Smooth muscle cell (in vitro differentiated cells): ENCODE measurements at regions not wholly inside any gene's neighbourhood (a gene's known extent, or its start where the extent isn't known, plus 50 kb on each side); places are given as distances from the start of the nearest gene placed in this dataset.

ENCODE experiments used
- DNase-seq: peaks from one replicate; lab custom pipeline; 2025; ENCODE audit not compliant: unreplicated experiment; lab: John Stamatoyannopoulos, UW
- H2AFZ ChIP-seq: fragments of 200-600 bp; sonication (generic); 2 replicates; pipeline ENCODE4 v1.6.0; 2016; ENCODE audit warnings: antibody characterized with exemption, low read depth, mild to moderate bottlenecking
- H3F3A ChIP-seq: fragments of 200-600 bp; sonication (generic); 2 replicates; pipeline ENCODE4 v1.6.0; 2017; ENCODE audit warnings: antibody characterized with exemption, low read depth
- H3K27ac ChIP-seq: fragments of 200-600 bp; sonication (generic); 2 replicates; pipeline ENCODE4 v1.5.1; 2016; ENCODE audit warnings: low read depth, mild to moderate bottlenecking
- H3K27me3 ChIP-seq: fragments of 200-600 bp; sonication (generic); 2 replicates; pipeline ENCODE4 v1.6.1; 2016; ENCODE audit warnings: low read depth, mild to moderate bottlenecking
- H3K36me3 ChIP-seq: fragments of 200-600 bp; sonication (generic); 2 replicates; pipeline ENCODE4 v1.5.1; 2016; ENCODE audit warnings: low read depth
- H3K4me1 ChIP-seq: fragments of 200-600 bp; sonication (generic); 2 replicates; pipeline ENCODE4 v1.5.1; 2016; ENCODE audit warnings: low read depth
- H3K4me2 ChIP-seq: fragments of 200-600 bp; sonication (generic); 2 replicates; pipeline ENCODE4 v1.6.0; 2016; ENCODE audit warnings: mild to moderate bottlenecking
- H3K4me3 ChIP-seq: fragments of 200-600 bp; sonication (generic); 2 replicates; pipeline ENCODE4 v1.5.1; 2016; ENCODE audit warnings: mild to moderate bottlenecking
- H3K79me2 ChIP-seq: fragments of 200-600 bp; sonication (generic); 2 replicates; pipeline ENCODE4 v1.6.0; 2016; ENCODE audit warnings: low read depth, mild to moderate bottlenecking
- H3K9ac ChIP-seq: fragments of 200-600 bp; sonication (generic); 2 replicates; pipeline ENCODE4 v1.6.0; 2016; ENCODE audit warnings: low read depth
- H3K9me3 ChIP-seq: fragments of 200-600 bp; sonication (generic); replicated peaks from 2 replicates; pipeline ENCODE4 v1.5.1; 2016; ENCODE audit warnings: low read depth
- H4K20me1 ChIP-seq: fragments of 200-600 bp; sonication (generic); 2 replicates; pipeline ENCODE4 v1.6.0; 2016; ENCODE audit warnings: low read depth
- CTCF ChIP-seq: fragments of 200-600 bp; sonication (generic); IDR thresholded peaks from 2 replicates; pipeline ENCODE4 v1.5.1; 2017; ENCODE audit warnings: borderline replicate concordance, mild to moderate bottlenecking, antibody characterized with exemption; ENCODE audit not compliant: insufficient read depth, poor library complexity, severe bottlenecking
- WGBS: methylation state at CpG from one replicate; pipeline ENCODE4 v1.1.7; 2016; ENCODE audit warnings: low lambda C conversion rate; 5-methylcytosine and 5-hydroxymethylcytosine counted together

GRCh38 chr2:230593765-230594164 lies 118.9 kb upstream of the CAB39 start:
- no peak for TF ChIP-seq CTCF
- H3K36me3 ChIP-seq = no peaks in the 10 kb centered on the region
- no peaks in the 10 kb centered on the region for H3K9me3 ChIP-seq
- H3F3A ChIP-seq = no peaks in the 10 kb centered on the region
- no peaks in the 10 kb centered on the region for H4K20me1 ChIP-seq
- no peak overlapping the region for H3K4me3 ChIP-seq
- 90% methylated on average over 9 of the region's 9 CpGs for WGBS
- no peak overlapping the region for H3K9ac ChIP-seq
- no peaks in the 10 kb centered on the region for H3K4me1 ChIP-seq
- DNase-seq = no peak
- H3K79me2 ChIP-seq = no peaks in the 10 kb centered on the region
- H2AFZ ChIP-seq = no peak overlapping the region
- H3K27ac ChIP-seq = no peak overlapping the region
- H3K27me3 ChIP-seq = no peaks in the 10 kb centered on the region
- H3K4me2 ChIP-seq = no peak overlapping the region

- no peaks in the 10 kb centered on the region for H3K36me3 ChIP-seq
- H3K4me3 ChIP-seq = no peak overlapping the region
- H2AFZ ChIP-seq = no peak overlapping the region
Observed at GRCh38 chr2:230594286-230594840, 118.3 kb upstream of the CAB39 start.

GRCh38 chr2:230599853-230600252 lies 112.8 kb upstream of the CAB39 start:
- Histone ChIP-seq H3K4me2 (no peak overlapping the region), H3K9ac (no peak overlapping the region), H3K27ac (no peak overlapping the region), H4K20me1 (no peaks in the 10 kb centered on the region), H3K4me1 (no peaks in the 10 kb centered on the region), H3F3A (no peaks in the 10 kb centered on the region), H3K4me3 (no peak overlapping the region), H3K79me2 (no peaks in the 10 kb centered on the region), H2AFZ (no peak overlapping the region), H3K27me3 (no peaks in the 10 kb centered on the region), H3K36me3 (no peaks in the 10 kb centered on the region), H3K9me3 (no peaks in the 10 kb centered on the region)
- 95% methylated on average over 2 of the region's 2 CpGs for WGBS
- no peak for DNase-seq
- TF ChIP-seq CTCF = no peak

More at GRCh38 chr2:230594286-230594840, 118.3 kb upstream of the CAB39 start:
- no peak overlapping the region for H3K4me2 ChIP-seq
- no peaks in the 10 kb centered on the region for H3K9me3 ChIP-seq
- H3F3A ChIP-seq = no peaks in the 10 kb centered on the region
- H3K27me3 ChIP-seq = no peaks in the 10 kb centered on the region
- H4K20me1 ChIP-seq = no peaks in the 10 kb centered on the region
- no peaks in the 10 kb centered on the region for H3K79me2 ChIP-seq
- DNase-seq = no peak
- TF ChIP-seq CTCF = no peak
- 96% methylated on average over 3 of the region's 3 CpGs for WGBS
- H3K27ac ChIP-seq = no peak overlapping the region
- no peak overlapping the region for H3K9ac ChIP-seq
- no peaks in the 10 kb centered on the region for H3K4me1 ChIP-seq

GRCh38 chr2:230600285-230600684 lies 112.4 kb upstream of the CAB39 start:
- H3K27ac ChIP-seq = no peak overlapping the region
- no peak overlapping the region for H3K4me2 ChIP-seq
- DNase-seq = no peak
- no peaks in the 10 kb centered on the region for H4K20me1 ChIP-seq
- no peaks in the 10 kb centered on the region for H3F3A ChIP-seq
- H3K4me3 ChIP-seq = no peak overlapping the region
- H3K27me3 ChIP-seq = no peaks in the 10 kb centered on the region
- no peak overlapping the region for H2AFZ ChIP-seq
- WGBS = 83% methylated on average over 5 of the region's 5 CpGs
- H3K79me2 ChIP-seq = no peaks in the 10 kb centered on the region
- H3K36me3 ChIP-seq = no peaks in the 10 kb centered on the region
- no peaks in the 10 kb centered on the region for H3K4me1 ChIP-seq
- no peaks in the 10 kb centered on the region for H3K9me3 ChIP-seq
- no peak for TF ChIP-seq CTCF
- H3K9ac ChIP-seq = no peak overlapping the region
